Epithelial cell of esophagus (primary cell): ENCODE measurements at regions not wholly inside any gene's neighbourhood (a gene's known extent, or its start where the extent isn't known, plus 50 kb on each side); places are given as distances from the start of the nearest gene placed in this dataset.

ENCODE experiments used
- DNase-seq: peaks from one replicate; pipeline ENCODE4 v3.0.0; 2010; ENCODE audit warnings: low read depth
- H3K4me3 ChIP-seq: 2 replicates; pipeline ENCODE4 v1.5.1; 2011; ENCODE audit warnings: mild to moderate bottlenecking, low read length, control low read depth
- TF ChIP-seq, protein P1 (sequence below): IDR thresholded peaks from 2 replicates; pipeline ENCODE4 v1.5.1; 2011; ENCODE audit warnings: low read depth, mild to moderate bottlenecking, low read length, control low read depth, inconsistent platforms; ENCODE audit not compliant: insufficient read depth; ENCODE audit errors: missing control alignments

- H3K4me3 ChIP-seq: no peak overlapping the region
- TF ChIP-seq, protein P1, sequence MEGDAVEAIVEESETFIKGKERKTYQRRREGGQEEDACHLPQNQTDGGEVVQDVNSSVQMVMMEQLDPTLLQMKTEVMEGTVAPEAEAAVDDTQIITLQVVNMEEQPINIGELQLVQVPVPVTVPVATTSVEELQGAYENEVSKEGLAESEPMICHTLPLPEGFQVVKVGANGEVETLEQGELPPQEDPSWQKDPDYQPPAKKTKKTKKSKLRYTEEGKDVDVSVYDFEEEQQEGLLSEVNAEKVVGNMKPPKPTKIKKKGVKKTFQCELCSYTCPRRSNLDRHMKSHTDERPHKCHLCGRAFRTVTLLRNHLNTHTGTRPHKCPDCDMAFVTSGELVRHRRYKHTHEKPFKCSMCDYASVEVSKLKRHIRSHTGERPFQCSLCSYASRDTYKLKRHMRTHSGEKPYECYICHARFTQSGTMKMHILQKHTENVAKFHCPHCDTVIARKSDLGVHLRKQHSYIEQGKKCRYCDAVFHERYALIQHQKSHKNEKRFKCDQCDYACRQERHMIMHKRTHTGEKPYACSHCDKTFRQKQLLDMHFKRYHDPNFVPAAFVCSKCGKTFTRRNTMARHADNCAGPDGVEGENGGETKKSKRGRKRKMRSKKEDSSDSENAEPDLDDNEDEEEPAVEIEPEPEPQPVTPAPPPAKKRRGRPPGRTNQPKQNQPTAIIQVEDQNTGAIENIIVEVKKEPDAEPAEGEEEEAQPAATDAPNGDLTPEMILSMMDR: no peak
- no peak for DNase-seq
Observed at GRCh38 chr17:77744066-77744988, 214.2 kb upstream of the TNRC6C start.

DNA sequence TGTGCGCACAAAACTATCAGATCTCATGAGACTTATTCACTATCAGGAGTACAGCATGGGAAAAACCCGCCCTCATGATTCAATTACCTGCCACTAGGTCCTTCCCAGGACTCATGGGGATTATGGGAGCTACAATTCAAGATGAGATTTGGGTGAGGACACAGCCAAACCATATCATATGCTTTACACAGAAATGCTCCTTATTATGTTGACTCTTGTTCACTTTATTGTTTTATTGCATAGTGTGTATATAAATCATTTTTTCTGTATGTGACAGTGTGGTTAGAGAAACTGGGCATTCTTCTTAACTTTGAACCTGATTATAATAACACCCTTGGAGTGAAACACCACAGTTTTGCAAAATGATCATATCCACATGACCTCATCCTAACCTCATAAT is 212.8 kb upstream of the TNRC6C start:
- TF ChIP-seq, protein P1: no peak
- DNase-seq: no peak
- H3K4me3 ChIP-seq: no peak overlapping the region

GRCh38 chr17:77746393-77746792 is 212.1 kb upstream of the TNRC6C start:
- DNase-seq: no peak
- TF ChIP-seq, protein P1: no peak

DNA sequence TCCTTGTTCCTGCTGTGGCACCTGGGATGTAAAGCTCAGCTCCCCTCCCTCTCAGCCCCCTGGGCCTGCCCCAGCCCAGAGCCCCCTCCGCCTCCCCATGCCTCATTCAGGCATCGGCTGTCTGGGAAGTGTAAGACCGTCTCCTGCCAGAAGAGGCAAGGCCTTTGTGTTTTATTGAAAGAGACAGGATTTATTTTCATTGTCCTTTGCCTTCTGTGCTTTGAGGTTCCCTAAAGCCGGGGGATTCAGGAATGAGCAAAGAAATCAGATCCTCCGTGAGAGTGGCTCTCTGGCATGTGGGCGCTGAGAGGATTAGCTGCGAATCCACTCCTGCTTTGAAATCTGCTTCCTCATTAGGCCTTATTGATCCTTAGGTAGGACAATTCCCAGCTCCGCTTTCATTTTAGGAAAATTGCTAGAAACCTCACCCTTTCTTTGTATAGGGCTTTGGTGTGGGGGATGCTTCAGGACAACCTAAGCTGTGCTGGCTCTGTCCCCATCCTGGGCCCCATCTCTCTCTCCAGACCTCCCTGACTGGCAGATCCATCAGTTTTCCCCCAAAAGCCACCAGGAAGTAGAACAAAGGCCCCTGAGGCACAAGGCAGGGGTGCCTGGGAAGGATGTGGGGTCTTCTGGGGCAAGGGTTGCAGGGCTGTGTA is 211.5 kb upstream of the TNRC6C start:
- no peak overlapping the region for H3K4me3 ChIP-seq
- TF ChIP-seq, protein P1: no peak
- no peak for DNase-seq

More at GRCh38 chr17:77746393-77746792, 212.1 kb upstream of the TNRC6C start:
- no peak overlapping the region for H3K4me3 ChIP-seq

DNA sequence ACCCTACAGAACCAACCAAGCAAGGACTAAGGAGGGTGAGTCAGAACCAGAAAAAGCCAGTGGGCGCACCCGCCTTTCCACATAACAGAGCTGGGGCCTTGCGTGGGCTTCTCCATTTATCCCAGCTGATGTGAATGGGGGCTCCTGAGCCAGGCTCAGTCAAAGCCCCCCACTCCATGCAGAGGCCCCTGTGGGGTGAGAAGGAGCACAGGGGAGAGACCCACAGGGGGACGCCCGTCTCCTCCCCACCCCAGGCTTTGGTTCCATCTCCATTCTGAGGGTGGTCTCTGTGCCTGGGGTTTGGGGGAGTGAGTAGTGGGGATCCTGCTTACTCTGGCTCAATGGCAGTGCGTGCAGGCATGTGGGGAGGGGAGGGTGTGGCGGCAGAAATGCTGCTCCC is 210.1 kb upstream of the TNRC6C start:
- no peak for DNase-seq
- no peak overlapping the region for H3K4me3 ChIP-seq
- TF ChIP-seq, protein P1: no peak

DNA sequence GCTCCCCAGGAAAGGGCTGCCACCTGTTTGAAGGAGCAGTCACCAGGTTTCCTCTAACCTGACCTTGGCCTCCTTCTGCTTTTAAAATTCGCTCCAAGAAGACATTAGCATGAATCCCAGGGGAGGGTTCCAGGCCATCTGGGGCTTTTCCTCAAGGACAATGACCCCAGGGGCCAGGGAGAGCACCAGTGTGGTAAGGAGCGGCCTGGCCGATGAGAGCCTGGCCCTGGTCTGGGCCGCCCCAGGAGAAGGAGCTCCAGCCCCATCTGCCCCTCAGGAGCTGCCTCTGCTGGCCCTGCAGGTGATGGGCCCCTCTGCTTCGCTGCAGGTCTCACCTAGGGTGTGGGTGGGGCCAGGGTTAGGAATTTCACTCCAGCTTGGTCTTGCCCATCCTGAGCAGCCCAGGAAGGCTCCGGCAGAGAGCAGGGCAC is 209.2 kb upstream of the TNRC6C start:
- no peak overlapping the region for H3K4me3 ChIP-seq
- no peak for DNase-seq
- TF ChIP-seq, protein P1: no peak
